Gastroesophageal sphincter (tissue), 4 donors: ENCODE measurements at regions not wholly inside any gene's neighbourhood (a gene's known extent, or its start where the extent isn't known, plus 50 kb on each side); places are given as distances from the start of the nearest gene placed in this dataset.

Source experiments
- ATAC-seq: fragments of 150-250 bp; one replicate; pipeline ENCODE4 v1.9.1; 2016; ENCODE audit warnings: mild to moderate bottlenecking, moderate library complexity
- H3K27ac ChIP-seq, 4 donors: fragments of 200-600 bp; sonication (generic) in 3 of 4; 1 replicate in 3 of 4; 2 replicates in 1 of 4; pipeline ENCODE4 v1.5.1; 2016 to 2019
- H3K27me3 ChIP-seq: fragments of 200-600 bp; sonication (generic); one replicate; pipeline ENCODE4 v1.5.1; 2019
- H3K36me3 ChIP-seq, 2 donors: fragments of 200-600 bp; sonication (generic); one replicate each; pipeline ENCODE4 v1.5.1; 2019; ENCODE audit warnings: control low read depth in 1 of 2
- H3K4me1 ChIP-seq, 3 donors: fragments of 200-600 bp; sonication (generic); 1 replicate in 2 of 3; 2 replicates in 1 of 3; pipeline ENCODE4 v1.5.1; 2016 to 2019; ENCODE audit warnings: control low read depth in 2 of 3
- H3K4me3 ChIP-seq, 2 donors: fragments of 200-600 bp; sonication (generic); one replicate each; pipeline ENCODE4 v1.5.1; 2019; ENCODE audit warnings: mild to moderate bottlenecking in 1 of 2, moderate library complexity in 1 of 2
- H3K9me3 ChIP-seq, 3 donors: fragments of 200-600 bp; sonication (generic); one replicate each; pipeline ENCODE4 v1.5.1; 2017 to 2019; ENCODE audit warnings: control low read depth in 2 of 3
- EP300 ChIP-seq: sonication (generic); formaldehyde crosslinking; IDR thresholded peaks from one replicate; pipeline ENCODE4 v1.6.1; 2017; ENCODE audit warnings: antibody characterized with exemption, mild to moderate bottlenecking
- POLR2A ChIP-seq, 2 donors: fragments of 450-650 bp; IDR thresholded peaks; one replicate each; pipeline ENCODE4 v1.6.1; 2017; ENCODE audit warnings: antibody characterized with exemption in 2 of 2, mild to moderate bottlenecking in 2 of 2, moderate library complexity in 1 of 2
- POLR2AphosphoS5 ChIP-seq: sonication (generic); formaldehyde crosslinking; IDR thresholded peaks from one replicate; pipeline ENCODE4 v1.6.1; 2017; ENCODE audit warnings: antibody characterized with exemption
- WGBS, 2 donors: methylation state at CpG; one replicate each; pipeline ENCODE4 v1.1.5; 2018; ENCODE audit warnings: low coverage in 1 of 2; 5-methylcytosine and 5-hydroxymethylcytosine counted together
- TF ChIP-seq, protein P1 (sequence below), 4 experiments: fragments of 200-600 bp in 2 of 4; fragments of 450-650 bp in 2 of 4; sonication (generic) in 1 of 4; IDR thresholded peaks; one replicate each; pipeline ENCODE4 v1.5.1; 2017 to 2019; ENCODE audit warnings: antibody characterized with exemption in 4 of 4, mild to moderate bottlenecking in 2 of 4, moderate library complexity in 2 of 4

DNA sequence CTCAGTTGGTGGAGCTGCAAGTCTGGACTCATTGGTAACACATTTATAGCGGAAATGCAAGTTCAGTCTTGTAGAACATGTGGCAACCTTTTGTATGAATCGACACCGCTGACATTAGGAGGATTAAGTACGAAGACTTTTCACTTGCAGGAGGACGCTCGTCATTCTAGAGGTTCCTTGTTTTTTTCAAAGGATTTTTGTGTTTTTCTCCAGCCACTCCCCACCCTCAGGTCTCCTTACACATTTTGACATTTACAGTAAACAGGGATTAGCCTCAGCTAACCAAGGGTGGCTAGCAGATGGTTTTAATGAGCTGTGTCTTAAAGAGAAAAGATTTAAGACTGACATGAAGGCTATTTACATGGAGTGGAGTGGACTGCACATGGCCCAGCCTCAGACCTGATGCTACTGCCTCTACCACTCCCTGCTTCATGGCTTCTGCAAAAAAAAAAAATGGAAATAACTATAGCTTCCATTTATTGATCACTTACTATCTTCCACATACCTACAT is 173.8 kb downstream of the TRIB2 start:
- ATAC-seq = no peak
- Histone ChIP-seq H3K9me3 (peaks cover 0 to 24% (median 2%) of the 10 kb centered on the region in 3 donors), H3K27ac (no peak overlapping the region), H3K36me3 (no peaks in the 10 kb centered on the region), H3K4me3 (no peak overlapping the region), H3K4me1 (peaks cover 0 to 2% (median 1%) of the 10 kb centered on the region in 3 donors), H3K27me3 (no peaks in the 10 kb centered on the region)
- TF ChIP-seq POLR2A (IDR thresholded peaks at IDR 0.05) (no peak), POLR2AphosphoS5 (no peak), EP300 (no peak)
- TF ChIP-seq, protein P1, sequence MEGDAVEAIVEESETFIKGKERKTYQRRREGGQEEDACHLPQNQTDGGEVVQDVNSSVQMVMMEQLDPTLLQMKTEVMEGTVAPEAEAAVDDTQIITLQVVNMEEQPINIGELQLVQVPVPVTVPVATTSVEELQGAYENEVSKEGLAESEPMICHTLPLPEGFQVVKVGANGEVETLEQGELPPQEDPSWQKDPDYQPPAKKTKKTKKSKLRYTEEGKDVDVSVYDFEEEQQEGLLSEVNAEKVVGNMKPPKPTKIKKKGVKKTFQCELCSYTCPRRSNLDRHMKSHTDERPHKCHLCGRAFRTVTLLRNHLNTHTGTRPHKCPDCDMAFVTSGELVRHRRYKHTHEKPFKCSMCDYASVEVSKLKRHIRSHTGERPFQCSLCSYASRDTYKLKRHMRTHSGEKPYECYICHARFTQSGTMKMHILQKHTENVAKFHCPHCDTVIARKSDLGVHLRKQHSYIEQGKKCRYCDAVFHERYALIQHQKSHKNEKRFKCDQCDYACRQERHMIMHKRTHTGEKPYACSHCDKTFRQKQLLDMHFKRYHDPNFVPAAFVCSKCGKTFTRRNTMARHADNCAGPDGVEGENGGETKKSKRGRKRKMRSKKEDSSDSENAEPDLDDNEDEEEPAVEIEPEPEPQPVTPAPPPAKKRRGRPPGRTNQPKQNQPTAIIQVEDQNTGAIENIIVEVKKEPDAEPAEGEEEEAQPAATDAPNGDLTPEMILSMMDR (IDR thresholded peaks at IDR 0.05) = no peak
- WGBS, 2 donors = 80 to 89% methylated on average over 5 to 6 of the region's 6 CpGs

DNA sequence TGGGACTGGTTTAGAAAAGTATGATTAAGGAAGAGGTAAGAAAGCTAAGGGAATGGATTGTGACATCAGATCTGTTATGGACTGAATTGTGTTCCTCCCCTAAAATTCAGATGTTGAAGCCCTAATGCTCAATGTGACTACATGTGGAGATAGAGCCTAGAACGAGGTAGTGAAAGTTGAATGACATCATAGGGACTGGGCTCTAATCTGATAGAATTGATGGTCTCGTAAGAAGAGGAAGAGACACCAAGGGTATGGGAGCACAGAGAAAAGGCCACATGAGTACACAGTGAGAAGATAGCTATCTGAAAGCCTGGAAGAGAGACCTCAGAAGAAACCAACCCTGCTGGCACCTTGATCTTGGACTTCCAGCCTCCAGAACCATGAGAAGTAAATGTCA is 178.3 kb downstream of the TRIB2 start:
- ATAC-seq = no peak
- H3K27me3 ChIP-seq = no peaks in the 10 kb centered on the region
- peaks cover 0 to 16% (median 7%) of the 10 kb centered on the region in 3 donors for H3K4me1 ChIP-seq
- no peaks in the 10 kb centered on the region for H3K36me3 ChIP-seq
- H3K4me3 ChIP-seq = no peak overlapping the region
- 88 to 89% methylated on average over 2 of the region's 2 CpGs for WGBS, 2 donors
- no peak overlapping the region for H3K27ac ChIP-seq
- peaks cover 0 to 25% (median 2%) of the 10 kb centered on the region in 3 donors for H3K9me3 ChIP-seq
- TF ChIP-seq POLR2A (IDR thresholded peaks at IDR 0.05) = no peak
- TF ChIP-seq EP300 = no peak
- TF ChIP-seq, protein P1 (IDR thresholded peaks at IDR 0.05) = no peak
- no peak for TF ChIP-seq POLR2AphosphoS5

DNA sequence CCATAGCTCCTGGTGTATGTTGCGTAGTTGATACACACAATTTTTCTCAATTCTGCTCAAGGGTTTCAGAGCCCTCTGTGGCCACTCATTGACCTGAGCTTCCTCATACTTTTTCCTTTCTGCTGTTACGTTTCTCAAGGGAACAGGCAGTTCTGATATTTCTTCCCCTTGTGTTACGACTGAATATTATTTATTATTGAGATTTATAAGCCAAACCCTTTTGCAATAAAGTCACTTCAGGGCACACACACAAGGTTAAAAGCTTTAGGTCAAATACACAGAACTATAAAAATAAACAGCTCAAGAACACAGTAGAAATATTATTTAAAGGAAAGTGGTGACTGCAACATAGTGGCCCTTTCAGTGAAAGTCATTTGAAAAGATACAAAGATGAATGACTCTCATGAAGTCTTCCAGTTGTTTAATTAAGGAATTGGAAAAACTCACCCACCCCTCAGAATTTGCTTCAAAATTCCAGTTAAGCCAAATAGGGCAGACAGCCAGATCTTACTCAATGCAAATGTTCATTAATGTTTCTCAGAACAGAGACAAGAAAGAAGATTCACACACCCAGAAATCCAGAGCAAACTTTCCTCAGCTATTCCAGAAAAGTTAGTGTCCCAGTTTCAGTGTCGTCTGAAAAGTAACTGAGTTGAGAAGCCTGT is 179.7 kb downstream of the TRIB2 start:
- Histone ChIP-seq H3K36me3 (no peaks in the 10 kb centered on the region), H3K27ac (peak overlapping the region in 3 of 4 donors; percentile 9 to 47 (median 19)), H3K9me3 (peaks cover 0 to 25% (median 2%) of the 10 kb centered on the region in 3 donors), H3K27me3 (no peaks in the 10 kb centered on the region), H3K4me1 (peaks cover 0 to 16% (median 7%) of the 10 kb centered on the region in 3 donors), H3K4me3 (no peak overlapping the region)
- TF ChIP-seq EP300 = no peak
- peak; percentile 82 for TF ChIP-seq POLR2AphosphoS5
- no peak for TF ChIP-seq POLR2A (IDR thresholded peaks at IDR 0.05)
- TF ChIP-seq, protein P1 (IDR thresholded peaks at IDR 0.05) = peak in 1 of 4 experiments; percentile 26
- peak; percentile 60 for ATAC-seq
- 42 to 53% methylated on average over 4 of the region's 4 CpGs for WGBS, 2 donors

DNA sequence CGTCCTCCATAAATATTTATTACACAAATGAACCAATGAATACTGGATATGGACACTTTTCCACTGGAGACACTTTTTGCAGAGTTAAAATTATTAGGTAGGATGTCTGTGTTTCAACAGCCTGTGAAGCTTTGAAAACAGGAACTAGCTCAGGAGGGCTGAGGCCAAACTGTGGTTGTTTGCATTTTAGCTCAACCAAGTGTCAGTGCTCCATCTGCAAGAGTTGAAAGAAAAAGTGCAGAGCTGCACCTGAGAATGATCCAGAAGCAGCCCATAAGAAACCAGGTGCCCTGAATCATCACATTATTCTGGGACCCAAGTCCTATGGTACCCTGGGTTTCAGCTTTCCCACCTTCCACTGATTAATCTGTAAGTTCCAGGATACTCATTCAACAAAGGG is 180.4 kb downstream of the TRIB2 start:
- 17 to 18% methylated on average over 1 of the region's 1 CpG for WGBS, 2 donors
- no peak overlapping the region for H3K4me3 ChIP-seq
- H3K27ac ChIP-seq = peak overlapping the region in 3 of 4 donors; percentile 9 to 47 (median 19)

More for the DNA sequence above, 180.4 kb downstream of the TRIB2 start:
- H3K27me3 ChIP-seq = no peaks in the 10 kb centered on the region
- TF ChIP-seq EP300 (no peak), POLR2A (IDR thresholded peaks at IDR 0.05) (no peak), POLR2AphosphoS5 (no peak)
- TF ChIP-seq, protein P1 (IDR thresholded peaks at IDR 0.05) = no peak
- peaks cover 0 to 20% (median 2%) of the 10 kb centered on the region in 3 donors for H3K9me3 ChIP-seq
- ATAC-seq = no peak
- H3K4me1 ChIP-seq = peaks cover 0 to 16% (median 7%) of the 10 kb centered on the region in 3 donors
- H3K36me3 ChIP-seq = no peaks in the 10 kb centered on the region
